ENCODE measurements at regions not wholly inside any gene's neighbourhood (a gene's known extent, or its start where the extent isn't known, plus 50 kb on each side); places are given as distances from the start of the nearest gene placed in this dataset.

- no peak overlapping the region for H3K4me3 ChIP-seq (ENCODE audit: low read length)
- H3K27me3 ChIP-seq (ENCODE audit: control insufficient read depth, insufficient read depth, low read length): no peaks in the 10 kb centered on the region
- H3K9ac ChIP-seq (ENCODE audit: low read length): no peak overlapping the region
- no peaks in the 10 kb centered on the region for H3K36me3 ChIP-seq (ENCODE audit: control insufficient read depth, low read depth, low read length)
- H3K9me3 ChIP-seq (ENCODE audit: control insufficient read depth, low read depth, low read length): no peaks in the 10 kb centered on the region
- H3K4me1 ChIP-seq (ENCODE audit: control insufficient read depth, low read depth, low read length): peaks cover 18% of the 10 kb centered on the region
- no peak overlapping the region for H3K27ac ChIP-seq (ENCODE audit: low read length)
Measured at GRCh38 chr7:10083766-10084165, 889.9 kb upstream of the PHF14 start.

- Histone ChIP-seq H3K4me3 (ENCODE audit: low read length) (no peak overlapping the region), H3K36me3 (ENCODE audit: control insufficient read depth, low read depth, low read length) (no peaks in the 10 kb centered on the region), H3K9ac (ENCODE audit: low read length) (no peak overlapping the region), H3K9me3 (ENCODE audit: control insufficient read depth, low read depth, low read length) (no peaks in the 10 kb centered on the region), H3K27ac (ENCODE audit: low read length) (no peak overlapping the region), H3K4me1 (ENCODE audit: control insufficient read depth, low read depth, low read length) (peaks cover 18% of the 10 kb centered on the region), H3K27me3 (ENCODE audit: control insufficient read depth, insufficient read depth, low read length) (no peaks in the 10 kb centered on the region)
Measured at GRCh38 chr7:10085231-10085630, 888.4 kb upstream of the PHF14 start.

GRCh38 chr7:10100572-10100971 is 873.1 kb upstream of the PHF14 start:
- no peak overlapping the region for H3K4me3 ChIP-seq (ENCODE audit: low read length)
- H3K36me3 ChIP-seq (ENCODE audit: control insufficient read depth, low read depth, low read length): no peaks in the 10 kb centered on the region
- no peaks in the 10 kb centered on the region for H3K4me1 ChIP-seq (ENCODE audit: control insufficient read depth, low read depth, low read length)
- H3K9ac ChIP-seq (ENCODE audit: low read length): no peak overlapping the region
- no peak overlapping the region for H3K27ac ChIP-seq (ENCODE audit: low read length)
- no peaks in the 10 kb centered on the region for H3K9me3 ChIP-seq (ENCODE audit: control insufficient read depth, low read depth, low read length)
- H3K27me3 ChIP-seq (ENCODE audit: control insufficient read depth, insufficient read depth, low read length): no peaks in the 10 kb centered on the region

DNA sequence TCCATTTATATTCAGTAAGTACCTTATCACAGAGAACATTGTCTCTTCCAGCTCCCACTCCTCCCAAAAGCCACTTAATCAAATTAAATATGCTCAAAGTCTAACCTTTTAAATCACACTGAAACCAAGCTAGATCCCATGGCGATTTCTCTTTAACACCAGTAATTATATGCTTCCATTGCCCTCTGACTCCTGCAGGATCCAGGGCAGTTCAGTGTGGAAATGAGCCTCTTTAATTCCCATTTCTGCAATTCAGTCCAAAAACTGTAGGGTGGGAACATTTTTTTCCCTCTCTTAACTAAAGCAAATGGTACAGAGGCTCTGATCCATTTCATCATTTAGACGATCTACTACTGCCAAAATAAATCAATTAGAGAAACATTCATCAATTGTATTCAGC is 872.3 kb upstream of the PHF14 start:
- H3K4me3 ChIP-seq (ENCODE audit: low read length): no peak overlapping the region
- H3K9me3 ChIP-seq (ENCODE audit: control insufficient read depth, low read depth, low read length): no peaks in the 10 kb centered on the region
- no peaks in the 10 kb centered on the region for H3K27me3 ChIP-seq (ENCODE audit: control insufficient read depth, insufficient read depth, low read length)
- no peaks in the 10 kb centered on the region for H3K4me1 ChIP-seq (ENCODE audit: control insufficient read depth, low read depth, low read length)
- H3K27ac ChIP-seq (ENCODE audit: low read length): no peak overlapping the region
- no peaks in the 10 kb centered on the region for H3K36me3 ChIP-seq (ENCODE audit: control insufficient read depth, low read depth, low read length)
- H3K9ac ChIP-seq (ENCODE audit: low read length): no peak overlapping the region

GRCh38 chr7:10104292-10104691 is 869.4 kb upstream of the PHF14 start:
- H3K27ac ChIP-seq (ENCODE audit: low read length): no peak overlapping the region
- H3K9ac ChIP-seq (ENCODE audit: low read length): no peak overlapping the region
- no peaks in the 10 kb centered on the region for H3K36me3 ChIP-seq (ENCODE audit: control insufficient read depth, low read depth, low read length)
- H3K4me3 ChIP-seq (ENCODE audit: low read length): no peak overlapping the region
- H3K27me3 ChIP-seq (ENCODE audit: control insufficient read depth, insufficient read depth, low read length): no peaks in the 10 kb centered on the region
- no peaks in the 10 kb centered on the region for H3K9me3 ChIP-seq (ENCODE audit: control insufficient read depth, low read depth, low read length)
- H3K4me1 ChIP-seq (ENCODE audit: control insufficient read depth, low read depth, low read length): no peaks in the 10 kb centered on the region

DNA sequence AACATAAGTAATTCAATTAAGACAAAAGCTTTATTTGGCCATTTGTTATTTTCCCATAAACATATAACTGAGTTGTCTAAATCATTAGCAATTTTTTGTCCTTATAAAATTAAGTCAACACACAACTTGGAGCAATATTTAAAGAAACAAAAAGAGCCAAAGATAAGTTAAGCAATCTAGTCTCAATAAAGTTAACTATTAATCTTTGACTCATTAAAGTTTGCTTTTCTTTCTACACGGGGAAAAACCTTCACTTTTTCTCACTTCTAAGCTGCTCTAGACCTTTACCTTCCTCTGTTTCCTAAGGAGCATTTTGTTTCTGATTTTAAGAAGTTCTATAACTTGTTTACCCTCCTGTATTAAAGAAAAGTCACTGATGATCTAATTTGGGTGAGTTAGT is 867.1 kb upstream of the PHF14 start:
- Histone ChIP-seq H3K27me3 (ENCODE audit: control insufficient read depth, insufficient read depth, low read length) (no peaks in the 10 kb centered on the region), H3K4me1 (ENCODE audit: control insufficient read depth, low read depth, low read length) (no peaks in the 10 kb centered on the region), H3K4me3 (ENCODE audit: low read length) (no peak overlapping the region), H3K9ac (ENCODE audit: low read length) (no peak overlapping the region), H3K9me3 (ENCODE audit: control insufficient read depth, low read depth, low read length) (no peaks in the 10 kb centered on the region), H3K36me3 (ENCODE audit: control insufficient read depth, low read depth, low read length) (no peaks in the 10 kb centered on the region), H3K27ac (ENCODE audit: low read length) (no peak overlapping the region)

GRCh38 chr7:10116511-10116910 is 857.2 kb upstream of the PHF14 start:
- no peaks in the 10 kb centered on the region for H3K36me3 ChIP-seq (ENCODE audit: control insufficient read depth, low read depth, low read length)
- H3K9me3 ChIP-seq (ENCODE audit: control insufficient read depth, low read depth, low read length): no peaks in the 10 kb centered on the region
- no peak overlapping the region for H3K27ac ChIP-seq (ENCODE audit: low read length)
- H3K27me3 ChIP-seq (ENCODE audit: control insufficient read depth, insufficient read depth, low read length): no peaks in the 10 kb centered on the region
- H3K9ac ChIP-seq (ENCODE audit: low read length): no peak overlapping the region
- no peak overlapping the region for H3K4me3 ChIP-seq (ENCODE audit: low read length)
- peaks cover 7% of the 10 kb centered on the region for H3K4me1 ChIP-seq (ENCODE audit: control insufficient read depth, low read depth, low read length)

DNA sequence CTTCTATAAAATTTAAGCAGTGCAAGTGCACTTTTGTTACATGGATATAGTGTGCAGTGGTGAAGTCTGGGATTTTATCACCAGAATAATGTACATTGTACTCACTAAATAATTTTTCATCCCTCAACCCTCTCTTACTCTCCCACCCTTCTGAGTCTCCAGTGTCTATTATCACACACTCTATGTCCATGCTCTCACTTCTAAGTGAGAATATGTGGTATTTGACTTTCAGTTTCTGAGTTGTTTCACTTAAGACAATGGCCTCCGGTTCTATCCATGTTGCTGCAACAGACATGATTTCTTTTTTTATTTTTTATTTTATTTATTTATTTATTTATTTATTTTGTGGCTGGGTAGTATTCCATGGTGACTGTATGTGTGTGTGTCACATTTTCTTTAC is 855.9 kb upstream of the PHF14 start:
- Histone ChIP-seq H3K4me1 (ENCODE audit: control insufficient read depth, low read depth, low read length) (peaks cover 20% of the 10 kb centered on the region), H3K36me3 (ENCODE audit: control insufficient read depth, low read depth, low read length) (no peaks in the 10 kb centered on the region), H3K9ac (ENCODE audit: low read length) (no peak overlapping the region), H3K4me3 (ENCODE audit: low read length) (no peak overlapping the region), H3K27ac (ENCODE audit: low read length) (no peak overlapping the region), H3K9me3 (ENCODE audit: control insufficient read depth, low read depth, low read length) (no peaks in the 10 kb centered on the region), H3K27me3 (ENCODE audit: control insufficient read depth, insufficient read depth, low read length) (no peaks in the 10 kb centered on the region)

DNA sequence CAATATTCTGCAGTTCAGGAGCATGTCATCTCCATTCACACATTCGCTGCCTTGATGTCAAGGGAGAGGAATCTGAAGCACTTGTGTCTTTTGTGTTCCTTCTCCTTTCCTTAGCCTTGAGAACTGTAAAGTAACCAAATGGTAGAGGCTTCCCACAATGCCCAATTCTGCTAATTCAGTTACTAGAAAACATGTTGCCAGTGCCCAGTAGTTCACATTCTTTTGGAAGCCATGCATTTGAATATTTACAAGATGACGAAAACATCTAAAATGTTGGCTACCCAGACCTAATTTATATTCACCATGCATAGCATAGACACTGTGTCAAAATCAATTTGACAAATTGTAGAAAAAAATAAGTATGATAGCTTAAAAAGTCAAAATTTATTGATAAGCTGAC is 852.7 kb upstream of the PHF14 start:
- Histone ChIP-seq H3K4me1 (ENCODE audit: control insufficient read depth, low read depth, low read length) (peaks cover 22% of the 10 kb centered on the region), H3K9me3 (ENCODE audit: control insufficient read depth, low read depth, low read length) (no peaks in the 10 kb centered on the region), H3K9ac (ENCODE audit: low read length) (no peak overlapping the region), H3K27ac (ENCODE audit: low read length) (no peak overlapping the region), H3K4me3 (ENCODE audit: low read length) (no peak overlapping the region), H3K36me3 (ENCODE audit: control insufficient read depth, low read depth, low read length) (no peaks in the 10 kb centered on the region), H3K27me3 (ENCODE audit: control insufficient read depth, insufficient read depth, low read length) (no peaks in the 10 kb centered on the region)

DNA sequence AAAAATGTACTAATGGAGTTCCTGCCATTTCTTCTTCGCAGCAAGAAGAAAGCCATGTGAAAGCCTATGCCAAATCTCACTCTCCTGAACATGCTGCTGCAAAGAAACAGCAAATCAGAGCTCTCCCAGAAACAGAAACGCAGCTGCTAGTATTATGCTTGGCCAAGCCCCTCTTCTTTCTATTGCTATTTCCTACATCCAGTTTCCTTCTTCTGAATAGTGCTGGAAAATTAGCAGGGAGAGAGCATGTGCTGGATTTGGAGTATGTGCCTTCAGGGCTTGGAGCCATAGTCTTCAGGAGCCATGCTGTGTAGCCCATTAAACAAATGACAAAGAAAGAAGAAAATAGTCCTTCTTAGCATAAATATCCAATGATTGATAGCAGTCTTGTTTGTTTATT is 852.0 kb upstream of the PHF14 start:
- Histone ChIP-seq H3K4me1 (ENCODE audit: control insufficient read depth, low read depth, low read length) (peaks cover 22% of the 10 kb centered on the region), H3K27ac (ENCODE audit: low read length) (no peak overlapping the region)

GRCh38 chr7:10122551-10123100 is 851.0 kb upstream of the PHF14 start:
- Histone ChIP-seq H3K4me1 (ENCODE audit: control insufficient read depth, low read depth, low read length) (peaks cover 22% of the 10 kb centered on the region), H3K36me3 (ENCODE audit: control insufficient read depth, low read depth, low read length) (no peaks in the 10 kb centered on the region), H3K9ac (ENCODE audit: low read length) (no peak overlapping the region), H3K9me3 (ENCODE audit: control insufficient read depth, low read depth, low read length) (no peaks in the 10 kb centered on the region), H3K27me3 (ENCODE audit: control insufficient read depth, insufficient read depth, low read length) (no peaks in the 10 kb centered on the region), H3K4me3 (ENCODE audit: low read length) (no peak overlapping the region), H3K27ac (ENCODE audit: low read length) (no peak overlapping the region)

More for the DNA sequence above, 852.0 kb upstream of the PHF14 start:
- no peak overlapping the region for H3K9ac ChIP-seq (ENCODE audit: low read length)
- H3K27me3 ChIP-seq (ENCODE audit: control insufficient read depth, insufficient read depth, low read length): no peaks in the 10 kb centered on the region
- H3K9me3 ChIP-seq (ENCODE audit: control insufficient read depth, low read depth, low read length): no peaks in the 10 kb centered on the region
- no peaks in the 10 kb centered on the region for H3K36me3 ChIP-seq (ENCODE audit: control insufficient read depth, low read depth, low read length)
- H3K4me3 ChIP-seq (ENCODE audit: low read length): no peak overlapping the region

- no peaks in the 10 kb centered on the region for H3K4me1 ChIP-seq (ENCODE audit: control insufficient read depth, low read depth, low read length)
- no peak overlapping the region for H3K4me3 ChIP-seq (ENCODE audit: low read length)
- no peak overlapping the region for H3K9ac ChIP-seq (ENCODE audit: low read length)
- no peaks in the 10 kb centered on the region for H3K9me3 ChIP-seq (ENCODE audit: control insufficient read depth, low read depth, low read length)
- H3K36me3 ChIP-seq (ENCODE audit: control insufficient read depth, low read depth, low read length): no peaks in the 10 kb centered on the region
- no peaks in the 10 kb centered on the region for H3K27me3 ChIP-seq (ENCODE audit: control insufficient read depth, insufficient read depth, low read length)
- no peak overlapping the region for H3K27ac ChIP-seq (ENCODE audit: low read length)
Measured at GRCh38 chr7:10128748-10129147, 844.9 kb upstream of the PHF14 start.
